ENCODE measurements at regions not wholly inside any gene's neighbourhood (a gene's known extent, or its start where the extent isn't known, plus 50 kb on each side); places are given as distances from the start of the nearest gene placed in this dataset.
"Not testable (repeated sequence)": the region's sequence is repeated elsewhere in the genome, so short reads cannot be mapped to it uniquely, and the experiment has no call there.

- no peak overlapping the region for H3K4me3 ChIP-seq (ENCODE audit: low read length)
- no peak for DNase-seq (ENCODE audit: low read depth)
- no peak for TF ChIP-seq CTCF (conservative IDR thresholded peaks at IDR 0.05; ENCODE audit: low read depth, low read length)
Observed at GRCh38 chr6:150752409-150752808, 113.1 kb upstream of the MTHFD1L start.

GRCh38 chr6:150753371-150754064 is 112.0 kb upstream of the MTHFD1L start:
- H3K4me3 ChIP-seq (ENCODE audit: low read length) = no peak overlapping the region
- no peak for TF ChIP-seq CTCF (conservative IDR thresholded peaks at IDR 0.05; ENCODE audit: low read depth, low read length)
- DNase-seq (ENCODE audit: low read depth) = no peak

- DNase-seq (ENCODE audit: low read depth) = peak; percentile 93
Observed at GRCh38 chr6:150755042-150755441, 110.5 kb upstream of the MTHFD1L start.

GRCh38 chr6:150755524-150755923 is 110.0 kb upstream of the MTHFD1L start:
- no peak overlapping the region for H3K4me3 ChIP-seq (ENCODE audit: low read length)
- DNase-seq (ENCODE audit: low read depth) = no peak
- TF ChIP-seq CTCF (conservative IDR thresholded peaks at IDR 0.05; ENCODE audit: low read depth, low read length) = no peak

More at GRCh38 chr6:150755042-150755441, 110.5 kb upstream of the MTHFD1L start:
- H3K4me3 ChIP-seq (ENCODE audit: low read length) = no peak overlapping the region
- no peak for TF ChIP-seq CTCF (conservative IDR thresholded peaks at IDR 0.05; ENCODE audit: low read depth, low read length)

GRCh38 chr6:150756173-150756572 is 109.3 kb upstream of the MTHFD1L start:
- no peak for DNase-seq (ENCODE audit: low read depth)
- no peak for TF ChIP-seq CTCF (conservative IDR thresholded peaks at IDR 0.05; ENCODE audit: low read depth, low read length)
- H3K4me3 ChIP-seq (ENCODE audit: low read length) = no peak overlapping the region

- not testable (repeated sequence) for DNase-seq (ENCODE audit: low read depth); H3K4me3 ChIP-seq (ENCODE audit: low read length)
Observed at GRCh38 chr6:150757807-150758206, 107.7 kb upstream of the MTHFD1L start.

GRCh38 chr6:150759483-150759882 is 106.0 kb upstream of the MTHFD1L start:
- DNase-seq (ENCODE audit: low read depth) = no peak
- no peak for TF ChIP-seq CTCF (conservative IDR thresholded peaks at IDR 0.05; ENCODE audit: low read depth, low read length)
- no peak overlapping the region for H3K4me3 ChIP-seq (ENCODE audit: low read length)
